A549 (cell line): ENCODE measurements at regions not wholly inside any gene's neighbourhood (a gene's known extent, or its start where the extent isn't known, plus 50 kb on each side); places are given as distances from the start of the nearest gene placed in this dataset.

Source experiments
- CBX2 ChIP-seq: fragments of 200-600 bp; sonication (generic); IDR thresholded peaks from 2 replicates; pipeline ENCODE4 v1.6.1; 2016; ENCODE audit warnings: low read depth, mild to moderate bottlenecking, borderline replicate concordance
- MAFK ChIP-seq: fragments of 450-650 bp; IDR thresholded peaks from 2 replicates; pipeline ENCODE4 v1.6.1; 2014; ENCODE audit not compliant: partially characterized antibody
- POLR2A ChIP-seq: IDR thresholded peaks from 2 replicates; pipeline ENCODE4 v1.6.1; 2012; ENCODE audit warnings: mild to moderate bottlenecking, low read length
- SMC3 ChIP-seq: fragments of >200 bp; sonication (Bioruptor Twin); formaldehyde crosslinking; IDR thresholded peaks from 3 replicates; pipeline ENCODE4 v1.6.1; 2018; ENCODE audit warnings: inconsistent platforms
- ZSCAN20 ChIP-seq: fragments of 250-450 bp; sonication (Bioruptor Pico); IDR thresholded peaks from 2 replicates; pipeline ENCODE4 v1.8.0; 2022; ENCODE audit warnings: mild to moderate bottlenecking, moderate library complexity
- TF ChIP-seq, protein P1 (sequence below): fragments of >200 bp; sonication (Bioruptor Twin); formaldehyde crosslinking; IDR thresholded peaks from 3 replicates; pipeline ENCODE4 v1.5.1; 2016
- TF ChIP-seq, protein P2 (sequence below): fragments of 200-600 bp; sonication (generic); IDR thresholded peaks from 2 replicates; pipeline ENCODE4 v1.6.1; 2016; ENCODE audit warnings: antibody characterized with exemption, mild to moderate bottlenecking, moderate library complexity

GRCh38 chr13:73473016-73473415 is 414.2 kb downstream of the KLF5 start:
- TF ChIP-seq, protein P1, sequence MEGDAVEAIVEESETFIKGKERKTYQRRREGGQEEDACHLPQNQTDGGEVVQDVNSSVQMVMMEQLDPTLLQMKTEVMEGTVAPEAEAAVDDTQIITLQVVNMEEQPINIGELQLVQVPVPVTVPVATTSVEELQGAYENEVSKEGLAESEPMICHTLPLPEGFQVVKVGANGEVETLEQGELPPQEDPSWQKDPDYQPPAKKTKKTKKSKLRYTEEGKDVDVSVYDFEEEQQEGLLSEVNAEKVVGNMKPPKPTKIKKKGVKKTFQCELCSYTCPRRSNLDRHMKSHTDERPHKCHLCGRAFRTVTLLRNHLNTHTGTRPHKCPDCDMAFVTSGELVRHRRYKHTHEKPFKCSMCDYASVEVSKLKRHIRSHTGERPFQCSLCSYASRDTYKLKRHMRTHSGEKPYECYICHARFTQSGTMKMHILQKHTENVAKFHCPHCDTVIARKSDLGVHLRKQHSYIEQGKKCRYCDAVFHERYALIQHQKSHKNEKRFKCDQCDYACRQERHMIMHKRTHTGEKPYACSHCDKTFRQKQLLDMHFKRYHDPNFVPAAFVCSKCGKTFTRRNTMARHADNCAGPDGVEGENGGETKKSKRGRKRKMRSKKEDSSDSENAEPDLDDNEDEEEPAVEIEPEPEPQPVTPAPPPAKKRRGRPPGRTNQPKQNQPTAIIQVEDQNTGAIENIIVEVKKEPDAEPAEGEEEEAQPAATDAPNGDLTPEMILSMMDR, result no peak
- TF ChIP-seq POLR2A (no peak), CBX2 (no peak), SMC3 (no peak), MAFK (no peak), ZSCAN20 (CRISPR knock-in tag) (no peak)
- TF ChIP-seq, protein P2, sequence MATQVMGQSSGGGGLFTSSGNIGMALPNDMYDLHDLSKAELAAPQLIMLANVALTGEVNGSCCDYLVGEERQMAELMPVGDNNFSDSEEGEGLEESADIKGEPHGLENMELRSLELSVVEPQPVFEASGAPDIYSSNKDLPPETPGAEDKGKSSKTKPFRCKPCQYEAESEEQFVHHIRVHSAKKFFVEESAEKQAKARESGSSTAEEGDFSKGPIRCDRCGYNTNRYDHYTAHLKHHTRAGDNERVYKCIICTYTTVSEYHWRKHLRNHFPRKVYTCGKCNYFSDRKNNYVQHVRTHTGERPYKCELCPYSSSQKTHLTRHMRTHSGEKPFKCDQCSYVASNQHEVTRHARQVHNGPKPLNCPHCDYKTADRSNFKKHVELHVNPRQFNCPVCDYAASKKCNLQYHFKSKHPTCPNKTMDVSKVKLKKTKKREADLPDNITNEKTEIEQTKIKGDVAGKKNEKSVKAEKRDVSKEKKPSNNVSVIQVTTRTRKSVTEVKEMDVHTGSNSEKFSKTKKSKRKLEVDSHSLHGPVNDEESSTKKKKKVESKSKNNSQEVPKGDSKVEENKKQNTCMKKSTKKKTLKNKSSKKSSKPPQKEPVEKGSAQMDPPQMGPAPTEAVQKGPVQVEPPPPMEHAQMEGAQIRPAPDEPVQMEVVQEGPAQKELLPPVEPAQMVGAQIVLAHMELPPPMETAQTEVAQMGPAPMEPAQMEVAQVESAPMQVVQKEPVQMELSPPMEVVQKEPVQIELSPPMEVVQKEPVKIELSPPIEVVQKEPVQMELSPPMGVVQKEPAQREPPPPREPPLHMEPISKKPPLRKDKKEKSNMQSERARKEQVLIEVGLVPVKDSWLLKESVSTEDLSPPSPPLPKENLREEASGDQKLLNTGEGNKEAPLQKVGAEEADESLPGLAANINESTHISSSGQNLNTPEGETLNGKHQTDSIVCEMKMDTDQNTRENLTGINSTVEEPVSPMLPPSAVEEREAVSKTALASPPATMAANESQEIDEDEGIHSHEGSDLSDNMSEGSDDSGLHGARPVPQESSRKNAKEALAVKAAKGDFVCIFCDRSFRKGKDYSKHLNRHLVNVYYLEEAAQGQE, result no peak
